ENCODE measurements at regions not wholly inside any gene's neighbourhood (a gene's known extent, or its start where the extent isn't known, plus 50 kb on each side); places are given as distances from the start of the nearest gene placed in this dataset.

DNA sequence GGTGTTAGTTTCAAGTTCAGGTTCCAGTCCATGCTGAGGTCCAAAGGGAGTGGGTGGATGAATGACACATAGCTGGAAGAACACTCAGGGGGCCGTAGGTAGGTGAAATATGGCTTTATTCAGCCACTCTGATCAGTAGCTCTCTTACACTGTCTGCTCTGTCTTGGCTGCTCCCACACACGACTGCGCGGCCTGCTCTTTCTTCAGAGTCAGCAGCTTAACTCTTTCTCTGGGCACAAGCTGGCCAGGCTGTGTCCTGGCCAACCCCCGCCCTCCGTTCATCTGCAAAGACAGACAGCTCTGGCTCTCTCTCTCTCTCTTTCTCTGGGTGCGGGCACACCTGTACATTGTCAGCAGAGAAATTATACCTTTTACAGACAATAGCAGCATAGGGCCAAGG, 317.4 kb upstream of the SORCS1 start:
- Mint-ChIP-seq H3K27ac (no peak overlapping the region), H3K36me3 (no peaks in the 10 kb centered on the region), H3K4me1 (peaks cover 0 to 9% (median 0%) of the 10 kb centered on the region in 3 donors), H3K27me3 (no peaks in the 10 kb centered on the region), H3K9me3 (peaks cover 1 to 11% (median 3%) of the 10 kb centered on the region in 7 donors), H3K4me3 (no peak overlapping the region)
- DNase-seq (no peak), ATAC-seq (ENCODE audit: low read depth in 2 of 2) (no peak)

DNA sequence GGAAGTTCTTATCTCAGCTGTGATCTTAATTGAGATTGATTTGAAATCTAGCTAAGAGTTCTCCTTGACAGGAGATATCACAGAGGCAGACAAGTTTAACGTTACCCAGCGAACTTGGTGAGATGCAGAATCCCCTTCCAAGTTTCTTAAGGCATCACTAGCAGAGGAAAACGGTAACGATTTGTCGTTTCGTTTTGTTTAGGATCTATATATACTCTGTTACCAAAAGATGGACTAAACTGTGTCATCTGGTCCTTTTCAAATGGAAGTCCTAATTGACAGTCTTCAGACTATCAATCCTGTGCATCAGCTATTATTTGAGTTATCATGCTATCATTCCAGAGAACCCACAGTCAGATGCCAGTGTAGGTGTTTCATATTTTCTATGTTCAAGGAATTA, 316.7 kb upstream of the SORCS1 start:
- Mint-ChIP-seq H3K4me3 (no peak overlapping the region), H3K4me1 (peaks cover 0 to 9% (median 0%) of the 10 kb centered on the region in 3 donors), H3K27ac (no peak overlapping the region), H3K27me3 (no peaks in the 10 kb centered on the region), H3K9me3 (peaks cover 1 to 11% (median 3%) of the 10 kb centered on the region in 7 donors), H3K36me3 (no peaks in the 10 kb centered on the region)
- DNase-seq (no peak), ATAC-seq (ENCODE audit: low read depth in 2 of 2) (no peak)

DNA sequence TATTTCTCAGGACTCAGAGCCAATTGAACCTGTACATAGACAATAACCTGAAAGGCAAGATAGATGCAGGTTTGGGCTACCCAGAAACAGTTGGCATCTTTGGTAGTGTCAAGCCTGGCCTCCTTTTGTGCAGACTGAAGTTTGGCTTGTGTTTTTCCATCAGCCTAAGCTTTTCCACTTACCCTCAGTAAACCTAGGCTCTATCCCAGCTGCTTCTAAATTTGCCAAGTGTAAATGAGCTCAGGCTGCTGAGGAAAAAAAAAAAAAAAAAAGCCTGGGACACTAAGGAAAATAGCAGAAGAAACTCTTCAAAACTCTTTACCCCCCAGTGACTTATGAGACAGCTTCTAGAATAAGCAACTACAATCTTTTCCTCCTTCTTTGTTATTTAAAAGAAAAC, 316.3 kb upstream of the SORCS1 start:
- H3K27ac Mint-ChIP-seq = no peak overlapping the region
- peaks cover 0 to 7% (median 0%) of the 10 kb centered on the region in 3 donors for H3K4me1 Mint-ChIP-seq
- peaks cover 1 to 11% (median 3%) of the 10 kb centered on the region in 7 donors for H3K9me3 Mint-ChIP-seq
- no peak for DNase-seq
- no peak for ATAC-seq (ENCODE audit: low read depth in 2 of 2)
- no peaks in the 10 kb centered on the region for H3K27me3 Mint-ChIP-seq
- H3K4me3 Mint-ChIP-seq = no peak overlapping the region
- no peaks in the 10 kb centered on the region for H3K36me3 Mint-ChIP-seq

DNA sequence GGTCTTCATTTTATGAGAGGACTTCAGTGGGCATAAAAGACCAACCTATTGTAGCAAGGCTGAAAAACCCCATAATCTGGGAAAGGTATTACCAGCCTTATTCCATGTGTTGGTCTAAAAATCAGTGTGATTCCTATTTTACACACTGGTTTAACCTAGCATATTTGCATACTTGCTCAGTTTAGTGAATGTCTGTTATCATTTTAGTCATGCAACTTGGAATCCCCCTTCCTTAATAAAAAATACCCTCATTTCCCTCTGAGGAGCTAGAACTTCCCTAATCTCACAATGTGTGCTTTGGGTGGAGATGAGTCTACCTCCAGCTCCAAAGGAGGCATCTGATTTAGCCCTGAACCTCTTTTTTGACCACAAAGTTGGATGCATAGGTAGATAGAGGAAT, 312.8 kb upstream of the SORCS1 start:
- Mint-ChIP-seq H3K27me3 (no peaks in the 10 kb centered on the region), H3K27ac (peak overlapping the region in 2 of 6 donors; percentile 4 to 62), H3K4me3 (peak overlapping the region in 5 of 8 donors; percentile 16 to 84 (median 52)), H3K4me1 (peaks cover 0 to 7% (median 0%) of the 10 kb centered on the region in 3 donors), H3K36me3 (no peaks in the 10 kb centered on the region), H3K9me3 (peaks cover 0 to 4% (median 0%) of the 10 kb centered on the region in 7 donors)
- DNase-seq (peak; percentile 6), ATAC-seq (ENCODE audit: low read depth in 2 of 2) (peak; percentile 62 to 78)

DNA sequence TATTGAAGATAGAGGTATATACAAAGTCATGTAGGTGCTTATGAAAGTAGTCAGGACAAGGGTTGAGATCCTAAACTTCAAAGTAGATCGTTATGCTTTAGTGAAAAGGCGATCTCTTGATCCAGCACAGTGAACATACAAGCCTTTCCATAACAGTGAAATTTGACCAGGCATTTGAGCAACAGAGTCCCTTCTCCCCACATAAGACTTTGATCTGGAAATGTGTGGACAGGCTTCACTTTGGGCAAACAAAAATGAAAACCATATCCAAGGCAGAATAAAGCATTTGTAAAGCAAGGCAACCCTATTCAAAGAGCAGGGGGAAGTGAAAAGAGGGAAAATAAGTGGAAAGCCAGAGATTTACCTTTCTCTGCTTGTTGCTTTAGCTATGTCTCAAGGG, 311.9 kb upstream of the SORCS1 start:
- peak overlapping the region in 3 of 6 donors; percentile 1 to 62 (median 44) for H3K27ac Mint-ChIP-seq
- peaks cover 0 to 7% (median 0%) of the 10 kb centered on the region in 3 donors for H3K4me1 Mint-ChIP-seq
- no peak for ATAC-seq (ENCODE audit: low read depth in 2 of 2)
- H3K36me3 Mint-ChIP-seq = no peaks in the 10 kb centered on the region
- no peak for DNase-seq
- H3K27me3 Mint-ChIP-seq = no peaks in the 10 kb centered on the region
- H3K4me3 Mint-ChIP-seq = no peak overlapping the region
- H3K9me3 Mint-ChIP-seq = peaks cover 0 to 3% (median 0%) of the 10 kb centered on the region in 7 donors

DNA sequence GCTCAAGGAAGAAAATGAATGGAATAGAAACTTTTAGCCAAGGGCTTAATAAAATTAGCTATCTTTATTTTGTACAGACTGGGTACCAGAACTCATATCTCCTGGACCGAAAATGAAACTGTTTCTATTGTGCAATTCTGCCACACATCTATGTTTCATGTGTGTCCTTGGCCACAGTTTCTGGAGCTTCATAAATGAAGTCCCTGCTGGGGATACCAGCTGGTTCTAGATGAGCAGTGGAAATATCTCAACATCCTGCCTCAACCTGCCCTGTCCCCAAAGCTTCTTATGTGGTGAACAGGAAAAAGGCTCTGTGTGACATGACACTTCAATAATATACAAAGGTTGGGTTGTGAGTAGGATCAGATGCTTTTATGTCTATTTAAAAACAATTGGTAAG, 310.1 kb upstream of the SORCS1 start:
- no peak overlapping the region for H3K27ac Mint-ChIP-seq
- no peak for DNase-seq

DNA sequence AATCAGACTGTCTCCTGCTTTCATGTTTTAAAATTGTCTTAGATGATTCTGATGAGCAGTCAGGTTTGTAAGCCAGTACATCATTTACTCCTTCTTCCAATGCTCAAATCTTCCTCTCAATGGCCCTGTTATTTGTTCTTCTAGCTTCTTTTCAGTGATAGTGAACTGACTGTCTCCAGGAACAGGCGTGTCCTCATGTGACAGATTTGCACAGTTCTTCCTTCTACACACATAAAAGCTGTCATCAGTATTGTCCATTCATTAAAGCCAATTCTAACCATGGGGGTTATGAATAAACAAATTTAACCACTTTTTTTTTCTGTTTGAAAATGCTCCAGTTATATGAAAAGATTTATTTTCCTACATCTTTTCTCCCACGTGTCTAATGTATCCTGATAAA, 308.7 kb upstream of the SORCS1 start:
- Mint-ChIP-seq H3K36me3 (no peaks in the 10 kb centered on the region), H3K27me3 (no peaks in the 10 kb centered on the region), H3K9me3 (peaks cover 0 to 4% (median 0%) of the 10 kb centered on the region in 7 donors), H3K27ac (no peak overlapping the region), H3K4me1 (peaks cover 0 to 2% (median 0%) of the 10 kb centered on the region in 3 donors), H3K4me3 (no peak overlapping the region)
- DNase-seq = no peak
- no peak for ATAC-seq (ENCODE audit: low read depth in 2 of 2)

More for the DNA sequence above, 310.1 kb upstream of the SORCS1 start:
- H3K4me3 Mint-ChIP-seq = no peak overlapping the region
- peaks cover 0 to 6% (median 0%) of the 10 kb centered on the region in 3 donors for H3K4me1 Mint-ChIP-seq
- no peaks in the 10 kb centered on the region for H3K27me3 Mint-ChIP-seq
- ATAC-seq (ENCODE audit: low read depth in 2 of 2) = no peak
- H3K9me3 Mint-ChIP-seq = peaks cover 0 to 4% (median 0%) of the 10 kb centered on the region in 7 donors
- H3K36me3 Mint-ChIP-seq = no peaks in the 10 kb centered on the region

DNA sequence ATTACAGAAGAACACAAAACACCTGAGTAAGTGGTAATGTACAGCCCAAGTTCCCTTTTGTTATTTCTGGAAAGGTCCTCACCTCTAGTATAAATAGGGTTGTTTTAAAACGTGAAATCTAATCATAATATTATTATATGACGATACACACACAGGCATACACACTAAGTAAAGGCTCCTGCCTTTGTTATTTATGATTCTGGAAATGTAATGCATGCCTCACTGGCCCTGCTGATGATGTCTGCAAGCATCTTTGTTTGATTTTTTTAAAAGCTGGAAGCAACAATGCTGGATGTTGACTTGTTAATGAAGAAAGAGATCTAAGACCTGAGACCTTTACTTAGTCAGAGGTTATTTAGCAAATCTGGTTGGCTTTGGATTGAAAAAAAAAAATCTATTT, 307.4 kb upstream of the SORCS1 start:
- H3K4me3 Mint-ChIP-seq = no peak overlapping the region
- H3K27me3 Mint-ChIP-seq = no peaks in the 10 kb centered on the region
- no peaks in the 10 kb centered on the region for H3K4me1 Mint-ChIP-seq
- H3K27ac Mint-ChIP-seq = no peak overlapping the region
- ATAC-seq (ENCODE audit: low read depth in 2 of 2) = no peak
- no peaks in the 10 kb centered on the region for H3K36me3 Mint-ChIP-seq
- peaks cover 0 to 4% (median 0%) of the 10 kb centered on the region in 7 donors for H3K9me3 Mint-ChIP-seq
- DNase-seq = no peak

DNA sequence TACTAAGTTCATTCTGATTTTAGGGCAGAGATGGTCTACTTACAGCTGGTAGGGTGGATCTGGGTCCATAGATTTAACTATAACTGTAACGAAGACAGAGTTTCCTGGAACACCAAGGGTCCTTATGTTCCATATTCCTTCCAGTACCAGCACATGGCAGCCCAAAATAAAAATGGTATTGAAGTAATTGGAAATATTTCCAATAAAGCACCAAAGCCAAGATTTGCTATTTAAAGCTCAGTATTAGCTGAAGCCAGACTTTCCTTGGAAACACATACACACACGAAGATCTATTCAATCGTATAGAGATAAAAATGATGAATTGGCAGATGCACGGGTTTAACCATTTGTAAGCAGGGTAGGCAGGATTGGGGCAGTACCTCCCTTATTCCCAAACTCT, 289.1 kb upstream of the SORCS1 start:
- no peaks in the 10 kb centered on the region for H3K27me3 Mint-ChIP-seq
- DNase-seq = no peak
- no peak overlapping the region for H3K27ac Mint-ChIP-seq
- no peak overlapping the region for H3K4me3 Mint-ChIP-seq
- no peak for ATAC-seq (ENCODE audit: low read depth in 2 of 2)
- peaks cover 0 to 9% (median 0%) of the 10 kb centered on the region in 7 donors for H3K9me3 Mint-ChIP-seq
- H3K36me3 Mint-ChIP-seq = no peaks in the 10 kb centered on the region
- peaks cover 5 to 8% (median 7%) of the 10 kb centered on the region in 3 donors for H3K4me1 Mint-ChIP-seq

DNA sequence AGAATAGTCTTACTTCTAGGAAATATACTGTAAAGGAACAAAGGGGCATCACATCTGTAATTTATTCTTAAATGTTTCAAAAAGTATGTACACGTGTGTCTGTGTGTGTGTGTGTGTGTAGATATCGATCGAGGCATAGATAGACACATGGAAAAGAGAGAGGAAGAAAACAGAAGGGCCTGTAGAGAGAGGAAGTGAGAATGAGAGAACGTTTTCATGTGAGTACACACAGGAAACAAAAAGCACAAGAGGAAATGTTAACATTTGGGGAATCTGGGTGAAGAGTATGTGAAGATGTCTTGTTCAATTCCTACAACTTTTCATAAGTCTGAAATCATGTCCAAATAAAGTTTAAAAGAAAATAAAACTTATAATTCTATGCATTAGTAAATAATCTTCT, 286.5 kb upstream of the SORCS1 start:
- DNase-seq (no peak), ATAC-seq (ENCODE audit: low read depth in 2 of 2) (peak; percentile 28 to 66)
- H3K9me3 Mint-ChIP-seq = peaks cover 0 to 9% (median 0%) of the 10 kb centered on the region in 7 donors
- no peaks in the 10 kb centered on the region for H3K36me3 Mint-ChIP-seq
- peak overlapping the region in 1 of 8 donors; percentile 4 for H3K4me3 Mint-ChIP-seq
- H3K27me3 Mint-ChIP-seq = no peaks in the 10 kb centered on the region
- peaks cover 5 to 8% (median 7%) of the 10 kb centered on the region in 3 donors for H3K4me1 Mint-ChIP-seq
- H3K27ac Mint-ChIP-seq = peak overlapping the region in 1 of 6 donors; percentile 33

DNA sequence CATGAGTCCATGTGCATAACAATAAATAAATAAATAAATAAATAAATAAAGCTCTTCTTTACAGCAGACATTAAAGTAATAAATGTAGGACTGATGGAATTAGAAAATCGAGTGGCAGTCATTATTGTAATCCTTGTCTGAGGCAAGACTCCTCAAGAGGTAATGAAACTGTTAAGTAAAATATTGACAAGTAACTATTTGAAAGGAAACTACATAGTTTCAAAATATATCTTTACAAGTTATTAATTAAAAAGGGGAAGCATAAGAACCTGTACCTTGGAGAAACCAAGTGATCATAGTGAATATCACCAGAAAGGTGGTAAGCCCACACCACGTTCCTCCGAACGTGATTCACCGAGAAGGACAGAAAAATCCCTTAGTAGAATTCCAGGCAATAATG, 285.6 kb upstream of the SORCS1 start:
- H3K27me3 Mint-ChIP-seq = no peaks in the 10 kb centered on the region

DNA sequence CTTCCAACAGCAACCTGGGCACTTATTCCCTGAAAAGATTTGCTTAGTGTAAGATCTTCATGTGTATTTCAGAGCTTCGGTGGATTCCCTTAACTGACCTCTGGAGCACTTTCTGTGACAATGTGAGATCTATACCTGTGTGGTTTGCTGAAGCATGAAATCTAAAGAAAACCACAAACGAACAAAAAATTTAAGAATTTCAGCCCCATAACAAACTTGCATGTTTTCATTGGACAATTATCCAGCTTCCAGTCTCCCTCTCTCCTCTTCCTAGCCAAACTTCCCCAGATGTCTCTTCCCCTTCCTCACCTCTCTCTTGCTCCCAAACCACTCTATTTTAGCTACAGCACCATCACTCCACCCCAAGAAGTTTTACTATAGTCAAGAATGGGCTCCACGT, 279.9 kb upstream of the SORCS1 start:
- H3K9me3 Mint-ChIP-seq = peaks cover 0 to 16% (median 4%) of the 10 kb centered on the region in 7 donors

More for the DNA sequence above, 285.6 kb upstream of the SORCS1 start:
- no peak for ATAC-seq (ENCODE audit: low read depth in 2 of 2)
- no peak overlapping the region for H3K4me3 Mint-ChIP-seq
- DNase-seq = no peak
- H3K36me3 Mint-ChIP-seq = no peaks in the 10 kb centered on the region
- no peak overlapping the region for H3K27ac Mint-ChIP-seq
- H3K9me3 Mint-ChIP-seq = peaks cover 0 to 8% (median 0%) of the 10 kb centered on the region in 7 donors
- peaks cover 5 to 8% (median 7%) of the 10 kb centered on the region in 3 donors for H3K4me1 Mint-ChIP-seq

DNA sequence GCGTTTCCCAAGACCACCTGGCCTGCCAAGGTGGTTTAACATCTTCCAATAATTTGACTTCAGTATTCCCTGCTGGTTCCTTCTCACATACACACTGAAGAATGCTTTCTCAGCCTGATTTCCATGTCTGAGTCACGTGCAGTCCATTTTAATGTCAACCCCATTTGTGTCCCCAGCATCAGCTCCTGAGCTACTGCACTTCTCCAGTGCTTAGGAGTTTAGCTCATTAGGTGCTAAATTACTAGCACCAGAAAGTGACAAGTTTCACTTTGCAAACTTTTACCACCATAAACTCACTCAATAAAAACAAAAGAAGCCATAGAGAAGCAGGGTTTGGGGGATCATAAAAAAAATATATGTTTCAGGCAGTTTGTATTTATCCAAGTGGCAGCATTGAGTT, 279.3 kb upstream of the SORCS1 start:
- Mint-ChIP-seq H3K9me3 (peaks cover 0 to 16% (median 4%) of the 10 kb centered on the region in 7 donors), H3K4me1 (peaks cover 0 to 3% (median 0%) of the 10 kb centered on the region in 3 donors), H3K4me3 (no peak overlapping the region), H3K27me3 (no peaks in the 10 kb centered on the region), H3K27ac (no peak overlapping the region), H3K36me3 (no peaks in the 10 kb centered on the region)
- DNase-seq (no peak), ATAC-seq (ENCODE audit: low read depth in 2 of 2) (no peak)

More for the DNA sequence above, 279.9 kb upstream of the SORCS1 start:
- ATAC-seq (ENCODE audit: low read depth in 2 of 2) (no peak), DNase-seq (no peak)
- Mint-ChIP-seq H3K4me1 (peaks cover 0 to 3% (median 0%) of the 10 kb centered on the region in 3 donors), H3K27ac (no peak overlapping the region), H3K4me3 (no peak overlapping the region), H3K36me3 (no peaks in the 10 kb centered on the region), H3K27me3 (no peaks in the 10 kb centered on the region)

DNA sequence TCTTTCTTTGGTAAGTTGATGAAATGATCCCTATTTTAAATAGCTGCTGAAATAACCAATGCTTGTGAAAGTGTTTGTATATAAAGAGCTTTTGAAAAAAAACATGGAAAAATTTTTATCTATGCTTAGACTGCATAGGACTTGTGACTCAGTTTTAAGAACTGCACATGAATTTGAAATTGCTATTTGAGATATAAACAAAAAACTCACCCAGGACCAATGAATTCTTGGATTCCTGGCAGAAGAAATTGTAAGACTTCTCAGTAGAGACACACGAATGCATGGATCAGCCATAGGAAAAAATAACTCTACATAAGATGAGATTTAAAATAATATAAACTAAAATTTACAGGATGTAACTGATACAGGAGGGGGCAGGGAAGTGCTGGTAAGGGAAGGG, 278.8 kb upstream of the SORCS1 start:
- no peak for DNase-seq
- H3K27ac Mint-ChIP-seq = no peak overlapping the region
- H3K4me1 Mint-ChIP-seq = peaks cover 0 to 3% (median 0%) of the 10 kb centered on the region in 3 donors
- H3K36me3 Mint-ChIP-seq = no peaks in the 10 kb centered on the region
- peaks cover 0 to 16% (median 4%) of the 10 kb centered on the region in 7 donors for H3K9me3 Mint-ChIP-seq
- H3K4me3 Mint-ChIP-seq = no peak overlapping the region
- H3K27me3 Mint-ChIP-seq = no peaks in the 10 kb centered on the region
- no peak for ATAC-seq (ENCODE audit: low read depth in 2 of 2)

All from naive B cell (primary cell).